HCT116 (cell line): ENCODE measurements at regions not wholly inside any gene's neighbourhood (a gene's known extent, or its start where the extent isn't known, plus 50 kb on each side); places are given as distances from the start of the nearest gene placed in this dataset.

Experiments used
- ATAC-seq: fragments of 200-7000 bp; cut with Tn5 transposase; 2 replicates; pipeline ENCODE4 v1.9.1; 2020; ENCODE audit warnings: mild to moderate bottlenecking, moderate library complexity
- BruUV-seq: library from RNA; stranded (reverse); fragments of 400-500 nt; replicated peaks from 2 replicates; lab custom pipeline; 2021; lab: Mats Ljungman, UMichigan
- CTCF ChIA-PET: fragments of 300-600 bp; sonication (Branson Sonifier 250); formaldehyde crosslinking; loops from one replicate; lab custom pipeline; 2021; ENCODE audit warnings: antibody characterized with exemption; lab: Charles Lee
- POLR2A ChIA-PET: fragments of 300-600, 350-600 bp; sonication (Branson Sonifier 250); formaldehyde crosslinking; loops from one replicate; lab custom pipeline; 2021; ENCODE audit warnings: antibody characterized with exemption; lab: Charles Lee
- RAD21 ChIA-PET, 2 experiments: fragments of 300-600 bp; sonication (Branson Sonifier 250); formaldehyde crosslinking; loops; one replicate each; lab custom pipeline; 2023; ENCODE audit warnings: low total read pairs in 2 of 2; ENCODE audit not compliant: uncharacterized antibody in 2 of 2, unreplicated experiment in 2 of 2, low non-redundant PET in 1 of 2; lab: Charles Lee
- DNase-seq: peaks from one replicate; pipeline ENCODE4 v3.0.0-alpha.2; 2010; ENCODE audit warnings: low read depth, low spot score
- H2AFZ ChIP-seq: fragments of 200-600 bp; shearing (Covaris generic), sonication (generic); 2 replicates; pipeline ENCODE4 v1.6.1; 2017; ENCODE audit warnings: low read depth, mixed run types, mixed read lengths, antibody characterized with exemption, low read length; ENCODE audit not compliant: poor library complexity, severe bottlenecking
- H3K27ac ChIP-seq: 2 replicates; pipeline ENCODE4 v1.5.1; 2012; ENCODE audit warnings: low read depth, low read length
- H3K27me3 ChIP-seq: fragments of 200-600 bp; sonication (generic); 2 replicates; pipeline ENCODE4 v1.6.1; 2016; ENCODE audit warnings: mixed run types, low read length, mixed read lengths; ENCODE audit not compliant: insufficient read depth
- H3K36me3 ChIP-seq, 2 experiments: fragments of 200-500 bp in 1 of 2; fragments of 200-600 bp in 1 of 2; sonication (Bioruptor generic) in 1 of 2; sonication (generic) in 1 of 2; 2 replicates each; pipeline versions ENCODE4 v1.5.1 to v1.6.1; 2014 to 2016; ENCODE audit warnings: low read length in 2 of 2, inconsistent platforms in 1 of 2, mixed read lengths in 1 of 2, mixed run types in 1 of 2; ENCODE audit not compliant: insufficient read depth in 2 of 2, control insufficient read depth in 1 of 2
- H3K4me1 ChIP-seq, 2 experiments: fragments of 200-600 bp in 1 of 2; sonication (generic) in 1 of 2; 2 replicates each; pipeline versions ENCODE4 v1.5.1 to v1.6.1; 2012 to 2017; ENCODE audit warnings: low read length in 2 of 2, inconsistent platforms in 1 of 2, mild to moderate bottlenecking in 1 of 2, mixed read lengths in 1 of 2, mixed run types in 1 of 2, moderate library complexity in 1 of 2; ENCODE audit not compliant: insufficient read depth in 2 of 2, control insufficient read depth in 1 of 2
- H3K4me2 ChIP-seq: fragments of 200-600 bp; sonication (generic); 2 replicates; pipeline ENCODE4 v1.6.1; 2017; ENCODE audit warnings: mixed run types, low read length, mixed read lengths
- H3K4me3 ChIP-seq, 2 experiments: fragments of 200-600 bp in 1 of 2; sonication (generic) in 1 of 2; replicated peaks in 1 of 2; 2 replicates each; pipeline ENCODE4 v1.5.1; 2011 to 2016; ENCODE audit warnings: low read length in 2 of 2, control low read depth in 1 of 2, low read depth in 1 of 2, mild to moderate bottlenecking in 1 of 2, mixed read lengths in 1 of 2, mixed run types in 1 of 2
- H3K79me2 ChIP-seq: fragments of 200-600 bp; sonication (generic); 2 replicates; pipeline ENCODE4 v1.6.1; 2017; ENCODE audit warnings: mild to moderate bottlenecking, mixed run types, low read length, moderate library complexity, mixed read lengths; ENCODE audit not compliant: insufficient read depth
- H3K9ac ChIP-seq: fragments of 200-600 bp; sonication (generic); 2 replicates; pipeline ENCODE4 v1.6.1; 2016; ENCODE audit warnings: low read length, mixed read lengths
- H3K9me2 ChIP-seq: fragments of 200-600 bp; sonication (generic), shearing (Covaris generic); 2 replicates; pipeline ENCODE4 v1.6.1; 2017; ENCODE audit warnings: mixed run types, mild to moderate bottlenecking, moderate library complexity; ENCODE audit not compliant: insufficient read depth
- H3K9me3 ChIP-seq, 2 experiments: fragments of 200-500 bp in 1 of 2; fragments of 200-600 bp in 1 of 2; sonication (Bioruptor generic) in 1 of 2; sonication (generic) in 1 of 2; 2 replicates each; pipeline ENCODE4 v1.6.1; 2014 to 2017; ENCODE audit warnings: low read length in 2 of 2, mixed read lengths in 2 of 2, inconsistent platforms in 1 of 2, low read depth in 1 of 2, mild to moderate bottlenecking in 1 of 2, mixed run types in 1 of 2, moderate library complexity in 1 of 2; ENCODE audit not compliant: control insufficient read depth in 1 of 2, insufficient read depth in 1 of 2
- H4K20me1 ChIP-seq: fragments of 200-600 bp; sonication (generic), shearing (Covaris generic); 2 replicates; pipeline ENCODE4 v1.6.1; 2017; ENCODE audit warnings: mixed run types, mild to moderate bottlenecking, moderate library complexity; ENCODE audit not compliant: insufficient read depth
- ATF3 ChIP-seq: IDR thresholded peaks from 2 replicates; pipeline ENCODE4 v1.6.1; 2012
- CBX3 ChIP-seq: IDR thresholded peaks from 2 replicates; pipeline ENCODE4 v1.6.1; 2012; ENCODE audit warnings: low read depth
- CEBPB ChIP-seq: IDR thresholded peaks from 2 replicates; pipeline ENCODE4 v1.6.1; 2012; ENCODE audit warnings: low read depth
- CTCF ChIP-seq, 3 experiments: fragments of 200-600 bp in 1 of 3; sonication (generic) in 1 of 3; IDR thresholded peaks in 2 of 3; conservative IDR thresholded peaks in 1 of 3; 2 replicates each; pipeline ENCODE4 v1.5.1; 2012 to 2017; ENCODE audit warnings: low read depth in 2 of 3, low read length in 2 of 3, antibody characterized with exemption in 1 of 3, borderline replicate concordance in 1 of 3, control low read depth in 1 of 3, mild to moderate bottlenecking in 1 of 3, mixed read lengths in 1 of 3, mixed run types in 1 of 3, moderate library complexity in 1 of 3; ENCODE audit not compliant: insufficient read depth in 1 of 3
- EZH2 ChIP-seq: fragments of 200-600 bp; sonication (generic); IDR thresholded peaks from 2 replicates; pipeline ENCODE4 v1.6.1; 2017; ENCODE audit warnings: antibody characterized with exemption, mixed run types
- JUND ChIP-seq: IDR thresholded peaks from 2 replicates; pipeline ENCODE4 v1.6.1; 2012
- POLR2A ChIP-seq: IDR thresholded peaks from 2 replicates; pipeline ENCODE4 v1.7.0; 2011; ENCODE audit warnings: borderline replicate concordance; ENCODE audit not compliant: insufficient read depth, insufficient read length; ENCODE audit errors: extremely low read depth
- SP1 ChIP-seq: IDR thresholded peaks from 2 replicates; pipeline ENCODE4 v1.6.1; 2012; ENCODE audit warnings: low read depth
- SRF ChIP-seq: IDR thresholded peaks from 2 replicates; pipeline ENCODE4 v1.6.1; 2012; ENCODE audit warnings: low read depth
- ZBTB33 ChIP-seq: IDR thresholded peaks from 2 replicates; pipeline ENCODE4 v1.6.1; 2011; ENCODE audit warnings: mild to moderate bottlenecking, low read length, moderate library complexity; ENCODE audit not compliant: insufficient replicate concordance; ENCODE audit errors: extremely low read depth
- ZFX ChIP-seq: fragments of 450-650 bp; IDR thresholded peaks from 2 replicates; pipeline ENCODE4 v1.6.1; 2017
- intact Hi-C: fragments of 100-400 bp; cut with micrococcal nuclease; formaldehyde crosslinking; loops from 2 replicates; pipeline ENCODE4 v1.10.0; 2022

GRCh38 chr20:52011093-52011492, 180.5 kb downstream of the ZFP64 start:
- H3K4me1 ChIP-seq, result no peaks in the 10 kb centered on the region
- no peak overlapping the region for H3K4me2 ChIP-seq
- no TSS peak for BruUV-seq
- H3K4me3 ChIP-seq, result no peak overlapping the region
- no peaks in the 10 kb centered on the region for H3K27me3 ChIP-seq
- DNase-seq (no peak), ATAC-seq (no peak)
- no peaks in the 10 kb centered on the region for H3K79me2 ChIP-seq
- H3K9me3 ChIP-seq, result no peaks in the 10 kb centered on the region
- no peak overlapping the region for H3K9ac ChIP-seq
- intact Hi-C loops, result no loop called here
- POLR2A ChIA-PET, result no interaction called here
- H3K27ac ChIP-seq, result no peak overlapping the region
- no peaks in the 10 kb centered on the region for H4K20me1 ChIP-seq
- RAD21 ChIA-PET, result no interaction called here
- no peak overlapping the region for H2AFZ ChIP-seq
- TF ChIP-seq ZBTB33, result no peak
- no peak for TF ChIP-seq SRF
- no peak for TF ChIP-seq CTCF (IDR thresholded peaks at IDR 0.05 in 2 of 3, conservative IDR thresholded peaks at IDR 0.05 in 1 of 3; ENCODE audit: borderline replicate concordance in 1 of 3, insufficient read depth in 1 of 3, low read depth in 2 of 3, low read length in 2 of 3)
- TF ChIP-seq CEBPB, result no peak
- no peak for TF ChIP-seq ZFX
- TF ChIP-seq SP1, result no peak
- no peak for TF ChIP-seq CBX3
- no peak for TF ChIP-seq POLR2A
- no peak for TF ChIP-seq JUND
- no peak for TF ChIP-seq EZH2
- TF ChIP-seq ATF3, result no peak
- TF ChIP-seq, all 23 proteins: peak for 0
- no peaks in the 10 kb centered on the region for H3K36me3 ChIP-seq
- H3K9me2 ChIP-seq, result no peaks in the 10 kb centered on the region
- CTCF ChIA-PET, result no interaction called here
